HCT116 (cell line): ENCODE measurements at regions not wholly inside any gene's neighbourhood (a gene's known extent, or its start where the extent isn't known, plus 50 kb on each side); places are given as distances from the start of the nearest gene placed in this dataset.

Experiments
- ATAC-seq: fragments of 200-7000 bp; cut with Tn5 transposase; 2 replicates; pipeline ENCODE4 v1.9.1; 2020; ENCODE audit warnings: mild to moderate bottlenecking, moderate library complexity
- BruUV-seq: library from RNA; stranded (reverse); fragments of 400-500 nt; replicated peaks from 2 replicates; lab custom pipeline; 2021; lab: Mats Ljungman, UMichigan
- CTCF ChIA-PET: fragments of 300-600 bp; sonication (Branson Sonifier 250); formaldehyde crosslinking; loops from one replicate; lab custom pipeline; 2021; ENCODE audit warnings: antibody characterized with exemption; lab: Charles Lee
- POLR2A ChIA-PET: fragments of 300-600, 350-600 bp; sonication (Branson Sonifier 250); formaldehyde crosslinking; loops from one replicate; lab custom pipeline; 2021; ENCODE audit warnings: antibody characterized with exemption; lab: Charles Lee
- RAD21 ChIA-PET, 2 experiments: fragments of 300-600 bp; sonication (Branson Sonifier 250); formaldehyde crosslinking; loops; one replicate each; lab custom pipeline; 2023; ENCODE audit warnings: low total read pairs in 2 of 2; ENCODE audit not compliant: uncharacterized antibody in 2 of 2, unreplicated experiment in 2 of 2, low non-redundant PET in 1 of 2; lab: Charles Lee
- DNase-seq: peaks from one replicate; pipeline ENCODE4 v3.0.0-alpha.2; 2010; ENCODE audit warnings: low read depth, low spot score
- H2AFZ ChIP-seq: fragments of 200-600 bp; shearing (Covaris generic), sonication (generic); 2 replicates; pipeline ENCODE4 v1.6.1; 2017; ENCODE audit warnings: low read depth, mixed run types, mixed read lengths, antibody characterized with exemption, low read length; ENCODE audit not compliant: poor library complexity, severe bottlenecking
- H3K27ac ChIP-seq: 2 replicates; pipeline ENCODE4 v1.5.1; 2012; ENCODE audit warnings: low read depth, low read length
- H3K27me3 ChIP-seq: fragments of 200-600 bp; sonication (generic); 2 replicates; pipeline ENCODE4 v1.6.1; 2016; ENCODE audit warnings: mixed run types, low read length, mixed read lengths; ENCODE audit not compliant: insufficient read depth
- H3K36me3 ChIP-seq, 2 experiments: fragments of 200-500 bp in 1 of 2; fragments of 200-600 bp in 1 of 2; sonication (Bioruptor generic) in 1 of 2; sonication (generic) in 1 of 2; 2 replicates each; pipeline versions ENCODE4 v1.5.1 to v1.6.1; 2014 to 2016; ENCODE audit warnings: low read length in 2 of 2, inconsistent platforms in 1 of 2, mixed read lengths in 1 of 2, mixed run types in 1 of 2; ENCODE audit not compliant: insufficient read depth in 2 of 2, control insufficient read depth in 1 of 2
- H3K4me1 ChIP-seq, 2 experiments: fragments of 200-600 bp in 1 of 2; sonication (generic) in 1 of 2; 2 replicates each; pipeline versions ENCODE4 v1.5.1 to v1.6.1; 2012 to 2017; ENCODE audit warnings: low read length in 2 of 2, inconsistent platforms in 1 of 2, mild to moderate bottlenecking in 1 of 2, mixed read lengths in 1 of 2, mixed run types in 1 of 2, moderate library complexity in 1 of 2; ENCODE audit not compliant: insufficient read depth in 2 of 2, control insufficient read depth in 1 of 2
- H3K4me2 ChIP-seq: fragments of 200-600 bp; sonication (generic); 2 replicates; pipeline ENCODE4 v1.6.1; 2017; ENCODE audit warnings: mixed run types, low read length, mixed read lengths
- H3K4me3 ChIP-seq, 2 experiments: fragments of 200-600 bp in 1 of 2; sonication (generic) in 1 of 2; replicated peaks in 1 of 2; 2 replicates each; pipeline ENCODE4 v1.5.1; 2011 to 2016; ENCODE audit warnings: low read length in 2 of 2, control low read depth in 1 of 2, low read depth in 1 of 2, mild to moderate bottlenecking in 1 of 2, mixed read lengths in 1 of 2, mixed run types in 1 of 2
- H3K79me2 ChIP-seq: fragments of 200-600 bp; sonication (generic); 2 replicates; pipeline ENCODE4 v1.6.1; 2017; ENCODE audit warnings: mild to moderate bottlenecking, mixed run types, low read length, moderate library complexity, mixed read lengths; ENCODE audit not compliant: insufficient read depth
- H3K9ac ChIP-seq: fragments of 200-600 bp; sonication (generic); 2 replicates; pipeline ENCODE4 v1.6.1; 2016; ENCODE audit warnings: low read length, mixed read lengths
- H3K9me2 ChIP-seq: fragments of 200-600 bp; sonication (generic), shearing (Covaris generic); 2 replicates; pipeline ENCODE4 v1.6.1; 2017; ENCODE audit warnings: mixed run types, mild to moderate bottlenecking, moderate library complexity; ENCODE audit not compliant: insufficient read depth
- H3K9me3 ChIP-seq, 2 experiments: fragments of 200-500 bp in 1 of 2; fragments of 200-600 bp in 1 of 2; sonication (Bioruptor generic) in 1 of 2; sonication (generic) in 1 of 2; 2 replicates each; pipeline ENCODE4 v1.6.1; 2014 to 2017; ENCODE audit warnings: low read length in 2 of 2, mixed read lengths in 2 of 2, inconsistent platforms in 1 of 2, low read depth in 1 of 2, mild to moderate bottlenecking in 1 of 2, mixed run types in 1 of 2, moderate library complexity in 1 of 2; ENCODE audit not compliant: control insufficient read depth in 1 of 2, insufficient read depth in 1 of 2
- H4K20me1 ChIP-seq: fragments of 200-600 bp; sonication (generic), shearing (Covaris generic); 2 replicates; pipeline ENCODE4 v1.6.1; 2017; ENCODE audit warnings: mixed run types, mild to moderate bottlenecking, moderate library complexity; ENCODE audit not compliant: insufficient read depth
- CBX3 ChIP-seq: IDR thresholded peaks from 2 replicates; pipeline ENCODE4 v1.6.1; 2012; ENCODE audit warnings: low read depth
- CTCF ChIP-seq, 3 experiments: fragments of 200-600 bp in 1 of 3; sonication (generic) in 1 of 3; IDR thresholded peaks in 2 of 3; conservative IDR thresholded peaks in 1 of 3; 2 replicates each; pipeline ENCODE4 v1.5.1; 2012 to 2017; ENCODE audit warnings: low read depth in 2 of 3, low read length in 2 of 3, antibody characterized with exemption in 1 of 3, borderline replicate concordance in 1 of 3, control low read depth in 1 of 3, mild to moderate bottlenecking in 1 of 3, mixed read lengths in 1 of 3, mixed run types in 1 of 3, moderate library complexity in 1 of 3; ENCODE audit not compliant: insufficient read depth in 1 of 3
- ELF1 ChIP-seq: IDR thresholded peaks from 2 replicates; pipeline ENCODE4 v1.6.1; 2012; ENCODE audit warnings: low read depth, borderline replicate concordance
- EZH2phosphoT487 ChIP-seq: fragments of 200-600 bp; IDR thresholded peaks from 2 replicates; pipeline ENCODE4 v1.6.1; 2018; ENCODE audit warnings: antibody characterized with exemption, borderline replicate concordance
- FOSL1 ChIP-seq: IDR thresholded peaks from 2 replicates; pipeline ENCODE4 v1.6.1; 2012; ENCODE audit warnings: low read depth
- JUND ChIP-seq: IDR thresholded peaks from 2 replicates; pipeline ENCODE4 v1.6.1; 2012
- MAX ChIP-seq: IDR thresholded peaks from 2 replicates; pipeline ENCODE4 v1.6.1; 2012
- POLR2A ChIP-seq: IDR thresholded peaks from 2 replicates; pipeline ENCODE4 v1.7.0; 2011; ENCODE audit warnings: borderline replicate concordance; ENCODE audit not compliant: insufficient read depth, insufficient read length; ENCODE audit errors: extremely low read depth
- RAD21 ChIP-seq: IDR thresholded peaks from 2 replicates; pipeline ENCODE4 v1.6.1; 2012; ENCODE audit warnings: low read depth, mild to moderate bottlenecking
- REST ChIP-seq: IDR thresholded peaks from 2 replicates; pipeline ENCODE4 v1.6.1; 2012; ENCODE audit warnings: low read depth
- TCF7L2 ChIP-seq: IDR thresholded peaks from 2 replicates; pipeline ENCODE4 v1.7.0; 2011; ENCODE audit warnings: borderline replicate concordance, inconsistent platforms; ENCODE audit not compliant: insufficient read depth, insufficient read length; ENCODE audit errors: extremely low read depth
- ZFX ChIP-seq: fragments of 450-650 bp; IDR thresholded peaks from 2 replicates; pipeline ENCODE4 v1.6.1; 2017
- intact Hi-C: fragments of 100-400 bp; cut with micrococcal nuclease; formaldehyde crosslinking; loops from 2 replicates; pipeline ENCODE4 v1.10.0; 2022
- TF ChIP-seq, protein P1 (sequence below): IDR thresholded peaks from 2 replicates; pipeline ENCODE4 v1.6.1; 2012

DNA sequence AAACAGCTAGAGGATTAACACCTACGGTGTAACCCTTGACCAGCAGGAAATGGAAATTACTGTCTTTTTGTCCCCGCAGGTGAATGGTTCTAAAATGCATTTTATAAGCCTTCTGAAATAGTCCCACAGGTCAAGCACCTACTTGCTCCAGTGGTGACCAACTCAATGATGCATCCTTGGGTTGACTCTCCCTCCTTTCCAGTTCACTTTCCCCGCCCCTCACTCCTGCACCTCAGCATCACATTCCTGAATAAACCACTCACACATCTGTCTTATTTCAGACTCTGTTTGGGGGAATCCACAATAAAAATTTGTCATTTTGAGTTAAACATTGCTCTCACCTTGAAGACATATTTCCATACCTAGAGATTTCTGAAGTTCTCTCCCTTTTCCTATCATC is 446.0 kb upstream of the TNP1 start:
- Histone ChIP-seq H3K27me3 (peaks cover 43% of the 10 kb centered on the region; the same call in 1 of the 2 replicates), H3K4me2 (no peak overlapping the region), H3K9me2 (no peaks in the 10 kb centered on the region), H3K4me3 (no peak overlapping the region), H2AFZ (no peak overlapping the region), H3K79me2 (no peaks in the 10 kb centered on the region), H3K9ac (no peak overlapping the region), H3K36me3 (no peaks in the 10 kb centered on the region), H3K27ac (no peak overlapping the region), H3K9me3 (no peaks in the 10 kb centered on the region), H4K20me1 (no peaks in the 10 kb centered on the region), H3K4me1 (no peaks in the 10 kb centered on the region)
- no TSS peak for BruUV-seq
- DNase-seq, result no peak
- intact Hi-C loops, result no loop called here
- ChIA-PET CTCF (no interaction called here), RAD21 (no interaction called here), POLR2A (no interaction called here)
- no peak for TF ChIP-seq MAX
- no peak for TF ChIP-seq RAD21
- TF ChIP-seq, protein P1, sequence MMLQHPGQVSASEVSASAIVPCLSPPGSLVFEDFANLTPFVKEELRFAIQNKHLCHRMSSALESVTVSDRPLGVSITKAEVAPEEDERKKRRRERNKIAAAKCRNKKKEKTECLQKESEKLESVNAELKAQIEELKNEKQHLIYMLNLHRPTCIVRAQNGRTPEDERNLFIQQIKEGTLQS, result no peak
- no peak for TF ChIP-seq CTCF (IDR thresholded peaks at IDR 0.05 in 2 of 3, conservative IDR thresholded peaks at IDR 0.05 in 1 of 3; ENCODE audit: borderline replicate concordance in 1 of 3, insufficient read depth in 1 of 3, low read depth in 2 of 3, low read length in 2 of 3)
- ATAC-seq, result no peak

- intact Hi-C loops, result no loop called here
- DNase-seq (no peak), ATAC-seq (no peak)
- Histone ChIP-seq H3K36me3 (no peaks in the 10 kb centered on the region), H3K4me3 (no peak overlapping the region), H3K9me3 (no peaks in the 10 kb centered on the region), H3K9me2 (no peaks in the 10 kb centered on the region), H3K4me2 (no peak overlapping the region), H3K79me2 (no peaks in the 10 kb centered on the region), H3K4me1 (no peaks in the 10 kb centered on the region), H3K27ac (no peak overlapping the region), H4K20me1 (no peaks in the 10 kb centered on the region), H3K9ac (no peak overlapping the region), H2AFZ (no peak overlapping the region), H3K27me3 (peaks cover 49% of the 10 kb centered on the region)
- ChIA-PET POLR2A (no interaction called here), CTCF (no interaction called here), RAD21 (no interaction called here)
- BruUV-seq, result no TSS peak
- TF ChIP-seq JUND, result no peak
- no peak for TF ChIP-seq ZFX
- no peak for TF ChIP-seq ELF1
- no peak for TF ChIP-seq CBX3
- no peak for TF ChIP-seq FOSL1
- TF ChIP-seq TCF7L2, result no peak
- TF ChIP-seq EZH2phosphoT487, result no peak
- no peak for TF ChIP-seq REST
- no peak for TF ChIP-seq CTCF (IDR thresholded peaks at IDR 0.05 in 2 of 3, conservative IDR thresholded peaks at IDR 0.05 in 1 of 3; ENCODE audit: borderline replicate concordance in 1 of 3, insufficient read depth in 1 of 3, low read depth in 2 of 3, low read length in 2 of 3)
- TF ChIP-seq POLR2A, result no peak
Measured at GRCh38 chr2:217304582-217304981, 444.7 kb upstream of the TNP1 start.
